NCI-H1417 (cell line): ENCODE measurements at regions not wholly inside any gene's neighbourhood (a gene's known extent, or its start where the extent isn't known, plus 50 kb on each side); places are given as distances from the start of the nearest gene placed in this dataset.
"Not testable (repeated sequence)": the region's sequence is repeated elsewhere in the genome, so short reads cannot be mapped to it uniquely, and the experiment has no call there.

Source experiments
- DNase-seq, 3 experiments: peaks; one replicate each; lab custom pipeline; 2025; lab: John Stamatoyannopoulos, UW

GRCh38 chr5:1652873-1653697 lies 129.3 kb upstream of the LPCAT1 start:
- DNase-seq = peak in 2 of 3 experiments; percentile 43 to 45

- no peak for DNase-seq
These were observed 128.5 kb upstream of the LPCAT1 start for GRCh38 chr5:1651971-1652872.

- DNase-seq = no peak
These were observed 127.5 kb upstream of the LPCAT1 start for GRCh38 chr5:1651250-1651649.

DNA sequence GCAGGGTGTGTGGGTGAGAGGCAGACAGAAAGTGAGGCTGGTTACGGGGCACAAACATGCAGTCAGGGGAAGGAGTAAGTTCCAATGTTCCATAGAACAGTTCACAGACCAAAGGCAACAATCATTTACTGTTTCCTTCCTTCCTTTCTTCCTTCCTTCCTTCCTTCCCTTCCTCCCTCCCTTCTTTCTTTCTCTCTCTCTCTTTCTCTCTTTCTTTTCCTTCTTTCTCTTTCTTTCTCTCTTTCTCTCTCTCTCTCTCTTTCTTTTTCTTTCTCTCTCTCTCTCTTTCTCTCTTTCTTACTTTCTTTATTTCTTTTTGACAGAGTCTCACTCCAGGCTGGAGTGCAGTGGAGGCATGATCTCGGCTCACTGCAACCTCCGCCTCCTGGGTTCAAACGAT lies 125.8 kb upstream of the LPCAT1 start:
- DNase-seq = no peak

- no peak for DNase-seq
These were observed 125.0 kb upstream of the LPCAT1 start for GRCh38 chr5:1648806-1649205.

DNA sequence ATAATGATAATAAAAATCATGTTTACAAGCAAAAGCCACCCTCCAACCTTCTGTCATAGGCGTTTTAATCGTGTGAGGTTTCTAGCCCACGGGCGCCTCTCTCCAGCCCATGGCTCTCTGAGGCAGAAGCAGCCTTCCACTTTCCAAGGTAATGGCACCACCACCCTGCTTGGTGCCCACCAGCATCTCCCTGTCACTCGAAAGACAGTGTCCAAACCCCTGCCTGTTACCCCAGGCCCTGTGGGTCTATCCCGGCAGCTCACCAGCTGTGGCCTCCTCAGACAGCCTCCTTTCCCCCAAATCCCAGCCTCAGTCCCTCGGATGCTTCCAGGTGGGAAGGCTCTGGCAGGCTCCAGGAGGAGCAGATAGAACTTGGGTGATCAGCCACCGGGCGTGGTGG lies 123.8 kb upstream of the LPCAT1 start:
- no peak for DNase-seq

- DNase-seq = peak; percentile 86 to 93 (median 92)
These were observed 121.2 kb upstream of the LPCAT1 start for GRCh38 chr5:1644810-1645571.

- not testable (repeated sequence) for DNase-seq
These were observed 120.6 kb upstream of the LPCAT1 start for GRCh38 chr5:1644393-1644809.

DNA sequence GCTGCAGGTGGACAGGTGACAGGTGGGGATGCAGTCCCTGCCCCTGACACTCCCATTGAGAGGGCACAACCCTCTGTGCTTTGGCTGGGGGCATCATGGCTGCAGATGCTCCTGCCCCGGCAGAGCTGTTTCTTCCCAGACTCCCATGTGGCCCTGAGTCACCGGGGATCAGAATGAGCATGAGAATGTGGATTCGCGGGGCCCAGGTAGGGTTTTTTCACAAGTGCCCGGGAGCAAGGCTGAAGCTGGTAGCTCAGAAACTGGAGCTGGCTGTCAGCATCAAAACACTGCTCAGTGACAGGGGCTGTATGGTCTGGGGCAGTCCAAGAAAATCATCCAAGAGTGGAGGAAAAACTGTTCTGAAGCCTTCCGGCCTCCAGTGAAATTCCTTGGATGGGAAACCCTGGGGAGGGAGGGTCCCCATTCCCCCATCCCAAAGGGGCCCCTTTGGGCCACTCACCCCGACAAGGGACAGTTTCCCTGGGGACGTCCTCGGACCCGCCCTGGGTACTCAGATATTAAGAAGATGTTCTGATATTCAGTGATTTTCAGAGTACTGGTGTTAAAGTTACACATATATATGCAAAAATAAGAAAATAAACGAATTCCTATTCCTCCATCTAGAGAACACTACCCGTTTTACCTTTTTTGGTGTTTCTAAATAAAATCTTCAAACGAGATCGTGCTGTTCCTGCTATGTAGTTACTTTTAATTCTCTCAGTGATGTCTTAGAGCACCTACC lies 120.1 kb upstream of the LPCAT1 start:
- peak in 1 of 3 experiments; percentile 29 for DNase-seq

DNA sequence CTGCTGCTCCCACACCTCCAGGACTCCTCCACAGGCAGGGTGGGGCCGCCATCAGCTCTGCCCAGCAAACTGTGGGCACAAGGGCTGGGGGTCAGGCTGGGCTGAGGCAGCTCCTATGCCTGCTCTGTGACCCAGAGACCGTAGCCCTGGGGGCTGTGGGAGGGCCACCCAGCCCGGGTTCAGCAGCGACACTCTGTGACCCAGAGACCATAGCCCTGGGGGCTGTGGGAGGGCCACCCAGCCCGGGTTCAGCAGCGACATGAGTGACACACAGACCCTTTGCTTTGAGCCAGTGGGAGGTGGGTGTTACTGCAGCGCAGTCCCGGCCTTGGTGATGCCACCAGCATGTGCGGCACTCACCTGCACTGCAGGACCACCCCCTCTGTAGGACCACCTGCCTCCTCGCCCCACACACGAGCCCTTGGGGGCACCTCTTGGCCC lies 118.9 kb upstream of the LPCAT1 start:
- DNase-seq = no peak

DNA sequence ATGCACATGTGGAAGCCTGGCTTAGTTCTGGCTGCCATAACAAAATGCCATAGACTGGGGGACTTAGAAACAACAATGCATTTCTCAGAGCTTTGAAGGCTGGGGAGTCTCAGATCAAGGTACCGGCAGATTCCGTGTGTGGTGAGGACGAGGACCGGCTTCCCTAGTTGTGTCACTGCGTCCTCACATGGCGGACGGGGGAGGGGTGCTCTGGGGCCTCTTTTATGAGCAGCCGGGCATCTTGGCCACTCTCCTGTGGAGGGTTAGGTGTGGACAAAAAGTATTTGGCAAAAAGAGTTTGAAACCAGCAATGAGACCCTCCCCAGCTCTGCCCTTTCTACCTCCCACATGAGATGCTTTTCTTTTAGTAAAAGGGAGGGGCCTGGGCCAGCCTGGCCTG lies 118.5 kb upstream of the LPCAT1 start:
- DNase-seq = no peak

DNA sequence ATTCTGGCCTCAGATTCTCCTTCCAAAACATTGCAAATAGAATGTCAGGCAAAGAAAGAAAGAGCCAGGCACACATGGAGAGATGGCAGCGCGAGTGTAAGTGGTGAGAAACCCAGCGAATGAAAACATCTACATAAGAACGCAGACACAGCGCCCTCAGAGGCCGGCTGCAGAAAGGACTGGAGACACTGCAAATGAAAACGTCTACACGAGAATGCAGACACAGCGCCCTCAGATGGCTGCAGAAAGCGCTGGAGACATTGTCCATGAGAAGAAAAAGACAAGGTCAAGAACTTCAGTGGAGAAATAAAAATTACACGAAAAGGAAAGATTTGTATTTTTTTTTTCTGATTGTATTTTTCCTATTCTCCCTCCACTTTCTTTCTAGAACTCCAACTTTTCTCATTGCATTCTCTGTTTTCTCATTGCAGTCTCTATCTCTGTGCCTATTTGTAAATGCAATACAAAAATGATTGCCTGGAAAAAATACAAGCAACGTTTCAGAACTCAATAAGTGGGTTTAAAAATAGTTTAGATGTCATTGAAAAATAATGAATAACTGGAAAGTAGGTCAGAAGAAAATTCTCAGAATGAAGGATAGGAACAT lies 117.9 kb upstream of the LPCAT1 start:
- peak; percentile 83 to 95 (median 87) for DNase-seq

GRCh38 chr5:1641041-1641440 lies 117.3 kb upstream of the LPCAT1 start:
- no peak for DNase-seq

GRCh38 chr5:1640421-1640881 lies 116.7 kb upstream of the LPCAT1 start:
- no peak for DNase-seq

GRCh38 chr5:1639757-1640156 lies 116.0 kb upstream of the LPCAT1 start:
- DNase-seq = no peak

DNA sequence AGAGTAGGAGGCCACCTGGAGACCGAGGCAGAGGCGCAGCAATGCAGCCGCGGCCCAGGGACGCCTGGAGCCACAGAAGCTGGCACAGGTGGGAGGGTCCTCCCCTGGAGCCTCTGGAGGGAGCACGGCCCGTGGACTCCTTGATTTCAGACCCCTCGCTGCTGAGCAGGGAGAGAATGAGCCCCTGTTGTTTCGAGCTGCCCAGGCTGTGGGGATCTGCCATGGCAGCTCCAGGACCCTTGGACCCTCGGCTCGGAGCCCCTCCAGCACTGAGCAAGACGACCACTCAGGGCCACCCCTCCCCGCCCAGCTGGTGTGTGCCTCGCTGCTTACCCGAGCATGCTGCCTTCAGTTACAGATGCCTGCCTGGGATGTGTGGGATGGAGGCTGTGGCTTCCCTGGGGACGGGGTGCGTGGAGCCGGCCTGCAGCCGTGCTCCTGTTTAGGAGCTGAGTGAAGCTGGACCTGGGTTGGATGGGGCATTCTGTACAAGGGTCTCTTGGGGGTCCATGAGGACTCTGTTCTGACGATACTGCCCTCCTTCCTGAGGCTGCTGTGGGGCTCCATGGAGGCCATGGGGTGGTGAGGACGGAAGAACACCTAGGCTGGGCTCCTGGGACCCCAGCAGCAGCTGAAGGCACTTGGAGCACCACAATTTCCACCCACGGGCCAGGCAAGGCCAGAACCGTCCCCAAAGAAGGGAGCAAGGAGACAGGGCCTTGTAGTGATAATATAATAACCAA lies 115.1 kb upstream of the LPCAT1 start:
- DNase-seq = no peak

GRCh38 chr5:1637639-1638481 lies 114.1 kb upstream of the LPCAT1 start:
- no peak for DNase-seq

DNA sequence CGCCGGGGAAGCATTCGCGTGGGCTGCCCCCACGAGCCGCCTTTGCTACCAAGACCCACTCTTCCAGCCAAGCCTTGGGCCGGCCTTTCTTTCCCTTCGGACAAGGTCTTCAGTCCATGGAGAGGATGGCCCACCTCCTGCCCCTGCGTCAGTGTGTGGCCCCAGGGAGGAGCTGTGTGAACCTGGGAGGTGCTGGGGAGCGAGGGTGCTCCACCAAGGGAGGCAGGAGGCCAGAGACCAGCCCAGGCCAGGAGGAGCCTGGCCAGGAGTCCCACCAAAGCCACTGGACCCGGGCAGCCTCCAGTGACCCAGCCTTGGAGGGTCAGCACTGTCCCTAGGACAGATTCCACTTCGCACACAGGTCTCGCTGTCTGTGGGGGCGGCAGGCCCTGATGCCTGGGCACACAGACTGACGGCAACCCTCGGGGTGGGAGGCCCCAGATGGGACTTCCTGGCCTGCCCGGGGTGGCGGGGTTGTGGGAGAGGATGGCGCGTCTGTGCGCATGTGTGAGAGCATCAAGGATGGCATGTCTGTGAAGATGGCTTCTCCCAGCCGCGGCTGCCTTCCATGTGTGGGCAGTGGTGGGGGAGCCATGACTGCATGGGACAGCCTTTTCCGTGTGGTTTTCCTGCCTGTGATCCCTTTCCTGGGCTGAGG lies 113.3 kb upstream of the LPCAT1 start:
- DNase-seq = no peak
